Hepatocyte (in vitro differentiated cells): ENCODE measurements at regions not wholly inside any gene's neighbourhood (a gene's known extent, or its start where the extent isn't known, plus 50 kb on each side); places are given as distances from the start of the nearest gene placed in this dataset.

Experiments used
- EZH2 ChIP-seq: fragments of 200-600 bp; sonication (generic); IDR thresholded peaks from 2 replicates; pipeline ENCODE4 v1.6.1; 2016; ENCODE audit warnings: antibody characterized with exemption, mild to moderate bottlenecking, borderline replicate concordance
- EZH2phosphoT487 ChIP-seq: fragments of 200-600 bp; sonication (generic); IDR thresholded peaks from one replicate; pipeline ENCODE4 v1.6.1; 2018; ENCODE audit warnings: antibody characterized with exemption, mild to moderate bottlenecking, low read depth, moderate library complexity; ENCODE audit not compliant: unreplicated experiment, severe bottlenecking
- TF ChIP-seq, protein P1 (sequence below): fragments of 200-600 bp; sonication (generic); IDR thresholded peaks from 2 replicates; pipeline ENCODE4 v1.5.1; 2016; ENCODE audit warnings: antibody characterized with exemption, mild to moderate bottlenecking; ENCODE audit not compliant: poor library complexity

DNA sequence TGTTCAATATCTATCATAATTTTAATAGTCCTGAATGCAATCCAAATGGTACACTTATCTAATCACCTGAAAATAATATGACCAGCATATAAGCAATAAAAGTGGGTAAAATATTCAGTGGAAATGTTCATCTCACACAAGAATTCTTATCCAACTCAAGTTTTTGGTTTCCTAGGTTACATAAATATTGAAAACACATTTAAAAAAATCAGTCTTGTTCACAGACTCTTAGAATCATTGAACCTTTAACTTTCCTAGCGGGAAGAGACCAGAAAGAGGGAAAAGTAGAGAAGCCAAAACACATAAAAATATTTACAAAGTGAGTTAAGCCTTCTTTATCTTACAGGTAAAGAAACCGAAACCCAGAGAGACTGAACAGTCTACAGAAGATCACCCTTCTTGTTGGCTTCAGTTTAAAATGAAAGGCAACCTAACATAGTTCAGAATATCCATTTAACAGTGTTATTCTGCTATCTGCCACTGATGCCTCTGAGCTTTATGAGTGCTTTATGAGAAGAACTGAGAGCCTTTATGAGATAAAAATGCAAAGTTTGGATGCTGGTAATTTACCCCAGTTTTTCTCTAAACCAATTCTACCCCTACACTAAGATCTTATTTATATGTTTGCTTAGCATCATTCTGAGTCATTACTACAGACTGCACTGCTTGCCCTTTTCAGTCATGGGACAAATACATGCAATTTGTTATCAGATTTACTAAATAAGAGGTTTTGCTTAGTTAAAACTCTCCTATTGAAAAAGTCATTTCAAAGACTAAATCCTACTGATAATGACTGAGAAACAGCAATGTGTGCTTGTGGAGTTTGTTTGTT, 453.3 kb upstream of the INTU start:
- TF ChIP-seq, protein P1, sequence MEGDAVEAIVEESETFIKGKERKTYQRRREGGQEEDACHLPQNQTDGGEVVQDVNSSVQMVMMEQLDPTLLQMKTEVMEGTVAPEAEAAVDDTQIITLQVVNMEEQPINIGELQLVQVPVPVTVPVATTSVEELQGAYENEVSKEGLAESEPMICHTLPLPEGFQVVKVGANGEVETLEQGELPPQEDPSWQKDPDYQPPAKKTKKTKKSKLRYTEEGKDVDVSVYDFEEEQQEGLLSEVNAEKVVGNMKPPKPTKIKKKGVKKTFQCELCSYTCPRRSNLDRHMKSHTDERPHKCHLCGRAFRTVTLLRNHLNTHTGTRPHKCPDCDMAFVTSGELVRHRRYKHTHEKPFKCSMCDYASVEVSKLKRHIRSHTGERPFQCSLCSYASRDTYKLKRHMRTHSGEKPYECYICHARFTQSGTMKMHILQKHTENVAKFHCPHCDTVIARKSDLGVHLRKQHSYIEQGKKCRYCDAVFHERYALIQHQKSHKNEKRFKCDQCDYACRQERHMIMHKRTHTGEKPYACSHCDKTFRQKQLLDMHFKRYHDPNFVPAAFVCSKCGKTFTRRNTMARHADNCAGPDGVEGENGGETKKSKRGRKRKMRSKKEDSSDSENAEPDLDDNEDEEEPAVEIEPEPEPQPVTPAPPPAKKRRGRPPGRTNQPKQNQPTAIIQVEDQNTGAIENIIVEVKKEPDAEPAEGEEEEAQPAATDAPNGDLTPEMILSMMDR = no peak
- TF ChIP-seq EZH2 (no peak), EZH2phosphoT487 (no peak)
